K562 (cell line): ENCODE measurements at regions not wholly inside any gene's neighbourhood (a gene's known extent, or its start where the extent isn't known, plus 50 kb on each side); places are given as distances from the start of the nearest gene placed in this dataset.

Experiments
- ATAC-seq: fragments of 200-7000 bp; cut with Tn5 transposase; 3 replicates; pipeline ENCODE4 v1.9.1; 2020; ENCODE audit warnings: moderate library complexity
- BruUV-seq: library from RNA; stranded (reverse); fragments of 400-500 nt; replicated peaks from 2 replicates; lab custom pipeline; 2021; lab: Mats Ljungman, UMichigan
- CTCF ChIA-PET: fragments of 300-600 bp; formaldehyde crosslinking; extraction: SDS; loops from one replicate; lab custom pipeline; 2021; ENCODE audit warnings: low intra/inter-chr PET ratio; lab: Yijun Ruan, JAX
- POLR2A ChIA-PET: fragments of 300-600, 350-650 bp; sonication (Branson Sonifier 250); formaldehyde crosslinking; extraction: SDS; loops from one replicate; lab custom pipeline; 2021; ENCODE audit warnings: antibody characterized with exemption, inconsistent platforms; lab: Yijun Ruan, JAX
- DNase-seq, 4 experiments: peaks; one replicate each; pipeline versions ENCODE4 v3.0.0 to v3.0.0-alpha.2; 2011 to 2018; ENCODE audit warnings: low spot score in 3 of 4, mixed read lengths in 3 of 4; ENCODE audit errors: extremely low read depth in 1 of 4
- FAIRE-seq: peaks from 2 replicates; lab custom pipeline; 2011; peaks lifted over from hg19 to GRCh38; lab: Jason Lieb, UNC
- H2AFZ ChIP-seq: 2 replicates; pipeline ENCODE4 v1.6.0; 2011; ENCODE audit warnings: low read depth, low read length, control low read depth, inconsistent platforms
- H3K27ac ChIP-seq: fragments of 200-600 bp; 3 replicates; pipeline ENCODE4 v1.8.0; 2011; ENCODE audit warnings: low read depth, mild to moderate bottlenecking, control low read depth, inconsistent platforms, low read length, moderate library complexity, mixed read lengths; ENCODE audit errors: extremely low read depth
- H3K27me3 ChIP-seq, 2 experiments: fragments of 300-600 bp in 1 of 2; 2 replicates in 1 of 2; 3 replicates in 1 of 2; pipeline versions ENCODE4 v1.6.0 to v1.8.0; 2011; ENCODE audit warnings: inconsistent platforms in 2 of 2, low read length in 2 of 2, mild to moderate bottlenecking in 1 of 2, mixed read lengths in 1 of 2, moderate library complexity in 1 of 2; ENCODE audit not compliant: control insufficient read depth in 2 of 2, insufficient read depth in 2 of 2
- H3K36me3 ChIP-seq: fragments of 300-600 bp; 3 replicates; pipeline ENCODE4 v1.8.0; 2011; ENCODE audit warnings: mild to moderate bottlenecking, low read length, inconsistent platforms; ENCODE audit not compliant: control insufficient read depth, insufficient read depth
- H3K4me1 ChIP-seq, 2 experiments: fragments of 200-600 bp in 1 of 2; replicated peaks in 1 of 2; 2 replicates in 1 of 2; 3 replicates in 1 of 2; pipeline versions ENCODE4 v1.5.1 to v1.8.0; 2011; ENCODE audit warnings: inconsistent platforms in 2 of 2, low read length in 2 of 2, mild to moderate bottlenecking in 1 of 2, mixed read lengths in 1 of 2, moderate library complexity in 1 of 2; ENCODE audit not compliant: control insufficient read depth in 2 of 2, insufficient read depth in 2 of 2
- H3K4me2 ChIP-seq: 2 replicates; pipeline ENCODE4 v1.6.1; 2011; ENCODE audit warnings: low read length, control low read depth, inconsistent platforms, mixed read lengths; ENCODE audit not compliant: insufficient read depth
- H3K4me3 ChIP-seq: fragments of 200-600 bp; sonication (generic), shearing (Covaris generic); 2 replicates; pipeline ENCODE4 v1.5.1; 2016; ENCODE audit warnings: control low read depth, inconsistent platforms
- H3K79me2 ChIP-seq: fragments of 200-600 bp; 3 replicates; pipeline ENCODE4 v1.8.0; 2011; ENCODE audit warnings: low read length, inconsistent platforms; ENCODE audit not compliant: control insufficient read depth, insufficient read depth
- H3K9ac ChIP-seq, 2 experiments: 2 replicates each; pipeline versions ENCODE4 v1.6.0 to v1.6.1; 2011; ENCODE audit warnings: low read depth in 2 of 2, low read length in 2 of 2, control low read depth in 1 of 2, inconsistent platforms in 1 of 2, mild to moderate bottlenecking in 1 of 2, mixed read lengths in 1 of 2; ENCODE audit not compliant: insufficient read depth in 1 of 2
- H3K9me1 ChIP-seq: one replicate; pipeline ENCODE4 v1.6.0; 2011; ENCODE audit warnings: inconsistent platforms, mild to moderate bottlenecking, low read length, moderate library complexity; ENCODE audit not compliant: control insufficient read depth, insufficient read depth
- H3K9me3 ChIP-seq: replicated peaks from 2 replicates; pipeline ENCODE4 v1.5.1; 2011; ENCODE audit warnings: low read depth, low read length, inconsistent platforms; ENCODE audit not compliant: control insufficient read depth, insufficient read depth
- H4K20me1 ChIP-seq: replicated peaks from 2 replicates; pipeline ENCODE4 v1.6.1; 2011; ENCODE audit warnings: low read length, inconsistent platforms, mixed read lengths; ENCODE audit not compliant: control insufficient read depth, insufficient read depth
- ARID1B ChIP-seq: fragments of 450-650 bp; IDR thresholded peaks from 2 replicates; pipeline ENCODE4 v1.6.1; 2016; ENCODE audit warnings: antibody characterized with exemption, mild to moderate bottlenecking, inconsistent platforms
- ATF4 ChIP-seq: fragments of 450-650 bp; formaldehyde crosslinking; IDR thresholded peaks from 2 replicates; pipeline ENCODE4 v1.4.0; 2022; ENCODE audit warnings: mild to moderate bottlenecking, moderate library complexity
- C11orf30 ChIP-seq: fragments of 450-650 bp; IDR thresholded peaks from 2 replicates; pipeline ENCODE4 v1.6.1; 2016; ENCODE audit warnings: low read depth, mild to moderate bottlenecking
- CBFA2T2 ChIP-seq: fragments of 450-650 bp; conservative IDR thresholded peaks from 2 replicates; pipeline ENCODE4 v1.6.1; 2017; ENCODE audit warnings: mild to moderate bottlenecking
- CHCHD3 ChIP-seq: fragments of 250-450 bp; sonication (Bioruptor Pico); IDR thresholded peaks from 2 replicates; pipeline ENCODE4 v2.1.2; 2022; ENCODE audit warnings: mild to moderate bottlenecking
- E2F4 ChIP-seq: sonication (generic); formaldehyde crosslinking; IDR thresholded peaks from 2 replicates; pipeline ENCODE4 v1.8.0; 2022; ENCODE audit warnings: mild to moderate bottlenecking, low read depth, missing genetic modification reagents
- JUND ChIP-seq, 2 experiments: IDR thresholded peaks; 2 replicates in 1 of 2; 3 replicates in 1 of 2; pipeline ENCODE4 v1.6.1; 2011; ENCODE audit warnings: borderline replicate concordance in 2 of 2, low read depth in 2 of 2, low read length in 2 of 2, improper control_type of control experiment in 1 of 2, missing biosample characterization in 1 of 2, missing genetic modification characterization in 1 of 2, missing genetic modification reagents in 1 of 2
- PPARD ChIP-seq: fragments of 250-450 bp; sonication (Bioruptor Pico); IDR thresholded peaks from 2 replicates; pipeline ENCODE4 v1.8.0; 2022; ENCODE audit warnings: inconsistent platforms, mild to moderate bottlenecking, moderate library complexity
- RERE ChIP-seq: sonication (generic); formaldehyde crosslinking; IDR thresholded peaks from 2 replicates; pipeline ENCODE4 v1.8.0; 2023; ENCODE audit warnings: missing genetic modification reagents, mild to moderate bottlenecking, borderline replicate concordance
- SMARCA5 ChIP-seq: fragments of 450-650 bp; IDR thresholded peaks from 2 replicates; pipeline ENCODE4 v1.6.1; 2016
- STAT5B ChIP-seq: fragments of 250-450 bp; sonication (Bioruptor Pico); IDR thresholded peaks from 2 replicates; pipeline ENCODE4 v1.8.0; 2021; ENCODE audit warnings: mild to moderate bottlenecking, inconsistent platforms
- WHSC1 ChIP-seq: IDR thresholded peaks from one replicate; pipeline ENCODE4 v1.6.1; 2012; ENCODE audit warnings: low read length, control low read depth, inconsistent platforms
- ZNF140 ChIP-seq: fragments of 250-450 bp; sonication (Bioruptor Pico); IDR thresholded peaks from 2 replicates; pipeline ENCODE4 v1.8.0; 2021; ENCODE audit warnings: moderate library complexity, mild to moderate bottlenecking, inconsistent platforms
- ZNF436 ChIP-seq: fragments of 250-450, 450-650 bp; sonication (Bioruptor Pico); formaldehyde crosslinking; IDR thresholded peaks from 2 replicates; pipeline ENCODE4 v1.7.0; 2020; ENCODE audit warnings: mild to moderate bottlenecking
- WGBS: fragments of 100-300 bp; shearing (Covaris generic); methylation state at CpG from one replicate; pipeline ENCODE4 v1.1.6; 2016; ENCODE audit warnings: low coverage, mixed read lengths; ENCODE audit not compliant: insufficient coverage; ENCODE audit errors: missing lambda C conversion rate; 5-methylcytosine and 5-hydroxymethylcytosine counted together
- in situ Hi-C: fragments of 300-500 bp; cut with MboI; formaldehyde crosslinking; loops from 4 replicates; pipeline ENCODE4 v1.15.0; 2018; ENCODE audit warnings: inconsistent platforms, mixed read lengths
- intact Hi-C: fragments of 100-400 bp; cut with micrococcal nuclease; formaldehyde crosslinking; loops from 2 replicates; pipeline ENCODE4 v1.14.2; 2022

GRCh38 chr12:87439990-87440827 lies 589.0 kb downstream of the C12orf50 start:
- H2AFZ ChIP-seq: no peak overlapping the region
- no peak overlapping the region for H3K4me3 ChIP-seq
- intact Hi-C loops: no loop called here
- in situ Hi-C loops: no loop called here
- FAIRE-seq (no peak), DNase-seq (no peak), ATAC-seq (no peak)
- H3K36me3 ChIP-seq: no peaks in the 10 kb centered on the region
- H3K27me3 ChIP-seq: no peaks in the 10 kb centered on the region
- H3K9ac ChIP-seq: no peak overlapping the region
- H3K9me1 ChIP-seq: no peaks in the 10 kb centered on the region
- WGBS: 9% methylated on average over 2 of the region's 2 CpGs
- no peaks in the 10 kb centered on the region for H3K79me2 ChIP-seq
- BruUV-seq: no TSS peak
- no peaks in the 10 kb centered on the region for H3K4me1 ChIP-seq
- H3K9me3 ChIP-seq: no peaks in the 10 kb centered on the region
- no peak overlapping the region for H3K4me2 ChIP-seq
- ChIA-PET CTCF (no interaction called here), POLR2A (no interaction called here)
- no peaks in the 10 kb centered on the region for H4K20me1 ChIP-seq
- no peak overlapping the region for H3K27ac ChIP-seq
- TF ChIP-seq ZNF140 (CRISPR knock-in tag) (no peak), CBFA2T2 (no peak), ARID1B (no peak), STAT5B (no peak), E2F4 (CRISPR knock-in tag) (no peak), JUND (IDR thresholded peaks at IDR 0.05; ENCODE audit: borderline replicate concordance, low read depth, low read length) (no peak), JUND (tag; IDR thresholded peaks at IDR 0.05; ENCODE audit: borderline replicate concordance, low read depth, low read length) (no peak), C11orf30 (no peak), SMARCA5 (no peak), PPARD (CRISPR knock-in tag) (no peak), CHCHD3 (CRISPR knock-in tag) (no peak), RERE (CRISPR knock-in tag) (no peak), ZNF436 (CRISPR knock-in tag) (no peak), ATF4 (no peak), WHSC1 (no peak)
